H1 (cell line): ENCODE measurements at regions not wholly inside any gene's neighbourhood (a gene's known extent, or its start where the extent isn't known, plus 50 kb on each side); places are given as distances from the start of the nearest gene placed in this dataset.

Experiments used
- CTCF ChIA-PET: fragments of 300-600 bp; sonication (Branson Sonifier 250); formaldehyde crosslinking; loops from one replicate; lab custom pipeline; 2021; ENCODE audit not compliant: partially characterized antibody; lab: Charles Lee
- POLR2A ChIA-PET: fragments of 300-600 bp; sonication (Branson Sonifier 250); formaldehyde crosslinking; loops from one replicate; lab custom pipeline; 2021; ENCODE audit warnings: inconsistent platforms; ENCODE audit not compliant: partially characterized antibody; lab: Charles Lee
- DNase-seq, 2 experiments: peaks; one replicate each; pipeline versions ENCODE4 v3.0.0 to v3.0.0-alpha.2; 2010 to 2022; ENCODE audit warnings: low spot score in 2 of 2, low read depth in 1 of 2, mixed read lengths in 1 of 2
- FAIRE-seq: peaks from 2 replicates; lab custom pipeline; 2011; peaks lifted over from hg19 to GRCh38; lab: Jason Lieb, UNC
- H2AFZ ChIP-seq: 2 replicates; pipeline ENCODE4 v1.8.1; 2012; ENCODE audit warnings: low read length, inconsistent platforms
- H2AK5ac ChIP-seq: 2 replicates; pipeline ENCODE4 v1.6.1; 2013; ENCODE audit warnings: low read depth, low read length
- H2BK120ac ChIP-seq: replicated peaks from 2 replicates; pipeline ENCODE3; 2013; ENCODE audit warnings: low read depth, low read length, inconsistent platforms
- H2BK12ac ChIP-seq: 2 replicates; pipeline ENCODE4 v1.6.1; 2013; ENCODE audit warnings: low read depth, low read length
- H2BK15ac ChIP-seq: 2 replicates; pipeline ENCODE4 v1.6.1; 2013; ENCODE audit warnings: low read length
- H2BK20ac ChIP-seq: 2 replicates; pipeline ENCODE4 v1.6.1; 2013; ENCODE audit warnings: low read length
- H2BK5ac ChIP-seq: 2 replicates; pipeline ENCODE4 v1.6.1; 2013; ENCODE audit warnings: low read depth, low read length
- H3K14ac ChIP-seq: 2 replicates; pipeline ENCODE4 v1.6.1; 2013; ENCODE audit warnings: inconsistent platforms; ENCODE audit not compliant: insufficient read length
- H3K18ac ChIP-seq: 2 replicates; pipeline ENCODE4 v1.6.1; 2013; ENCODE audit warnings: low read length; ENCODE audit errors: extremely low read depth
- H3K23ac ChIP-seq: 2 replicates; pipeline ENCODE4 v1.6.1; 2013; ENCODE audit warnings: inconsistent platforms; ENCODE audit not compliant: insufficient read length
- H3K23me2 ChIP-seq: 2 replicates; pipeline ENCODE4 v1.6.1; 2013; ENCODE audit warnings: low read depth, low read length
- H3K27ac ChIP-seq: 2 replicates; pipeline ENCODE4 v1.6.1; 2011; ENCODE audit warnings: low read depth, low read length, inconsistent platforms
- H3K27me3 ChIP-seq, 4 experiments: replicated peaks in 1 of 4; 1 replicate in 1 of 4; 2 replicates in 3 of 4; pipeline versions ENCODE4 v1.6.1 to v1.8.1; 2011 to 2013; ENCODE audit warnings: low read length in 3 of 4, mild to moderate bottlenecking in 3 of 4, inconsistent platforms in 2 of 4, mixed read lengths in 2 of 4, moderate library complexity in 1 of 4; ENCODE audit not compliant: control insufficient read depth in 3 of 4, insufficient read depth in 3 of 4; ENCODE audit errors: extremely low read depth in 1 of 4
- H3K36me3 ChIP-seq, 4 experiments: 2 replicates each; pipeline versions ENCODE4 v1.6.1 to v1.8.1; 2011 to 2013; ENCODE audit warnings: mild to moderate bottlenecking in 4 of 4, low read length in 3 of 4, moderate library complexity in 2 of 4, control low read depth in 1 of 4, inconsistent platforms in 1 of 4; ENCODE audit not compliant: insufficient read depth in 4 of 4, control insufficient read depth in 2 of 4
- H3K4ac ChIP-seq: replicated peaks from 2 replicates; pipeline ENCODE3; 2013; ENCODE audit warnings: low read length, low read depth, mixed read lengths, inconsistent platforms; ENCODE audit not compliant: insufficient read length
- H3K4me1 ChIP-seq, 4 experiments: replicated peaks in 1 of 4; 1 replicate in 1 of 4; 2 replicates in 3 of 4; pipeline versions ENCODE4 v1.6.1 to v1.8.1; 2011 to 2013; ENCODE audit warnings: low read length in 3 of 4, inconsistent platforms in 2 of 4, mixed read lengths in 1 of 4; ENCODE audit not compliant: insufficient read depth in 4 of 4, control insufficient read depth in 3 of 4
- H3K4me2 ChIP-seq, 2 experiments: 2 replicates each; pipeline versions ENCODE4 v1.6.1 to v1.8.1; 2011 to 2013; ENCODE audit warnings: low read depth in 2 of 2, low read length in 2 of 2, control low read depth in 1 of 2, inconsistent platforms in 1 of 2, mild to moderate bottlenecking in 1 of 2; ENCODE audit not compliant: insufficient read depth in 1 of 2
- H3K4me3 ChIP-seq, 4 experiments: fragments of 200-600, 300-600 bp in 1 of 4; sonication (generic), shearing (Covaris generic), sonication (Bioruptor Twin) in 1 of 4; 2 replicates each; pipeline versions ENCODE4 v1.5.1 to v1.8.1; 2011 to 2016; ENCODE audit warnings: low read length in 4 of 4, low read depth in 3 of 4, control low read depth in 2 of 4, inconsistent platforms in 2 of 4, mild to moderate bottlenecking in 2 of 4, mixed read lengths in 1 of 4, moderate library complexity in 1 of 4; ENCODE audit not compliant: insufficient read depth in 2 of 4; ENCODE audit errors: extremely low read depth in 1 of 4
- H3K56ac ChIP-seq: replicated peaks from 2 replicates; pipeline ENCODE3; 2013; ENCODE audit warnings: low read depth, mild to moderate bottlenecking, mixed read lengths, low read length, inconsistent platforms; ENCODE audit not compliant: insufficient read length
- H3K79me1 ChIP-seq: 2 replicates; pipeline ENCODE4 v1.6.1; 2013; ENCODE audit warnings: low read depth, low read length, control low read depth
- H3K79me2 ChIP-seq, 2 experiments: 2 replicates each; pipeline versions ENCODE4 v1.6.1 to v1.8.1; 2012 to 2013; ENCODE audit warnings: low read length in 2 of 2, mild to moderate bottlenecking in 2 of 2, inconsistent platforms in 1 of 2; ENCODE audit not compliant: insufficient read depth in 2 of 2, control insufficient read depth in 1 of 2
- H3K9ac ChIP-seq, 4 experiments: replicated peaks in 1 of 4; 1 replicate in 1 of 4; 2 replicates in 3 of 4; pipeline versions ENCODE4 v1.6.1 to v1.8.1; 2011 to 2013; ENCODE audit warnings: low read depth in 3 of 4, low read length in 3 of 4, control low read depth in 2 of 4, mild to moderate bottlenecking in 2 of 4, moderate library complexity in 2 of 4, inconsistent platforms in 1 of 4; ENCODE audit errors: extremely low read depth in 1 of 4
- H3K9me3 ChIP-seq, 2 experiments: 2 replicates each; pipeline versions ENCODE4 v1.6.1 to v1.8.1; 2012 to 2013; ENCODE audit warnings: mild to moderate bottlenecking in 2 of 2, moderate library complexity in 2 of 2, control low read depth in 1 of 2, inconsistent platforms in 1 of 2, low read depth in 1 of 2, low read length in 1 of 2, mixed read lengths in 1 of 2; ENCODE audit not compliant: insufficient read depth in 2 of 2
- H4K20me1 ChIP-seq, 2 experiments: replicated peaks in 1 of 2; 2 replicates each; pipeline versions ENCODE3 to v1.8.1; 2011 to 2013; ENCODE audit warnings: inconsistent platforms in 2 of 2, low read length in 2 of 2, mild to moderate bottlenecking in 1 of 2; ENCODE audit not compliant: insufficient read depth in 2 of 2, control insufficient read depth in 1 of 2
- H4K5ac ChIP-seq: 2 replicates; pipeline ENCODE4 v1.6.1; 2013; ENCODE audit warnings: low read length, low read depth, mixed read lengths, inconsistent platforms; ENCODE audit not compliant: insufficient read length
- H4K8ac ChIP-seq: 2 replicates; pipeline ENCODE4 v1.8.0; 2013; ENCODE audit warnings: mild to moderate bottlenecking, moderate library complexity, low read length, inconsistent platforms; ENCODE audit not compliant: insufficient read depth; ENCODE audit errors: extremely low read depth
- H4K91ac ChIP-seq: replicated peaks from 2 replicates; pipeline ENCODE3; 2013; ENCODE audit warnings: low read length, mixed read lengths, inconsistent platforms; ENCODE audit not compliant: insufficient read length
- JUN ChIP-seq: IDR thresholded peaks from 2 replicates; pipeline ENCODE4 v1.6.1; 2011; ENCODE audit warnings: low read depth, mild to moderate bottlenecking, improper control_type of control experiment, low read length
- MAFK ChIP-seq: IDR thresholded peaks from 2 replicates; pipeline ENCODE4 v1.6.1; 2012; ENCODE audit warnings: low read depth, mild to moderate bottlenecking, improper control_type of control experiment, low read length
- RNF2 ChIP-seq: fragments of 200-900, 300-1000 bp; sonication (generic); IDR thresholded peaks from 2 replicates; pipeline ENCODE4 v1.7.1; 2016; ENCODE audit warnings: borderline replicate concordance, low read depth, mild to moderate bottlenecking, antibody characterized with exemption, low read length; ENCODE audit not compliant: poor library complexity, severe bottlenecking; ENCODE audit errors: missing control alignments
- SAP30 ChIP-seq: fragments of 300-600 bp; sonication (generic); IDR thresholded peaks from 2 replicates; pipeline ENCODE4 v1.7.1; 2012; ENCODE audit warnings: low read length, moderate library complexity, mild to moderate bottlenecking, inconsistent platforms; ENCODE audit not compliant: insufficient read depth, insufficient replicate concordance
- SP2 ChIP-seq: IDR thresholded peaks from 2 replicates; pipeline ENCODE4 v1.6.1; 2012; ENCODE audit warnings: mild to moderate bottlenecking, low read length, inconsistent platforms
- WGBS, 2 experiments: shearing (Covaris generic) in 1 of 2; methylation state at CpG; one replicate each; pipeline versions ENCODE4 v1.1.6 to v1.1.7; 2013 to 2015; ENCODE audit warnings: low lambda C conversion rate in 2 of 2, mixed read lengths in 2 of 2, inconsistent platforms in 1 of 2, low coverage in 1 of 2, missing lambda C conversion rate in 1 of 2; ENCODE audit not compliant: insufficient replicate concordance in 2 of 2, insufficient coverage in 1 of 2, insufficient read length in 1 of 2; ENCODE audit errors: extremely low coverage in 1 of 2, missing lambda C conversion rate in 1 of 2; 5-methylcytosine and 5-hydroxymethylcytosine counted together
- TF ChIP-seq, protein P1 (sequence below): IDR thresholded peaks from 2 replicates; pipeline ENCODE4 v1.6.1; 2011; ENCODE audit warnings: low read length, improper control_type of control experiment

- no peak for DNase-seq
- no peak overlapping the region for H3K4me3 ChIP-seq
- no peak overlapping the region for H4K91ac ChIP-seq
- no peaks in the 10 kb centered on the region for H3K79me1 ChIP-seq
- H2BK15ac ChIP-seq, result no peak overlapping the region
- H3K4me2 ChIP-seq, result no peak overlapping the region
- H3K9ac ChIP-seq, result no peak overlapping the region
- no peak for FAIRE-seq
- no peak overlapping the region for H2AK5ac ChIP-seq
- no peak overlapping the region for H3K14ac ChIP-seq
- no peak for TF ChIP-seq JUN
- TF ChIP-seq RNF2, result no peak
- no peak for TF ChIP-seq MAFK
- TF ChIP-seq, protein P1, sequence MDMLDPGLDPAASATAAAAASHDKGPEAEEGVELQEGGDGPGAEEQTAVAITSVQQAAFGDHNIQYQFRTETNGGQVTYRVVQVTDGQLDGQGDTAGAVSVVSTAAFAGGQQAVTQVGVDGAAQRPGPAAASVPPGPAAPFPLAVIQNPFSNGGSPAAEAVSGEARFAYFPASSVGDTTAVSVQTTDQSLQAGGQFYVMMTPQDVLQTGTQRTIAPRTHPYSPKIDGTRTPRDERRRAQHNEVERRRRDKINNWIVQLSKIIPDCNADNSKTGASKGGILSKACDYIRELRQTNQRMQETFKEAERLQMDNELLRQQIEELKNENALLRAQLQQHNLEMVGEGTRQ, result no peak
- TF ChIP-seq SP2, result no peak
- no peak for TF ChIP-seq SAP30
- TF ChIP-seq, all 59 proteins: peak for 0
- H3K23me2 ChIP-seq, result no peaks in the 10 kb centered on the region
- no peak overlapping the region for H2BK120ac ChIP-seq
- H2BK5ac ChIP-seq, result no peak overlapping the region
- no peak overlapping the region for H3K23ac ChIP-seq
- no peaks in the 10 kb centered on the region for H3K4me1 ChIP-seq
- H3K27ac ChIP-seq, result no peak overlapping the region
- POLR2A ChIA-PET, result no interaction called here
- H3K36me3 ChIP-seq, result no peaks in the 10 kb centered on the region
- H4K8ac ChIP-seq, result no peak overlapping the region
- no peak overlapping the region for H2BK20ac ChIP-seq
- no peaks in the 10 kb centered on the region for H3K79me2 ChIP-seq
- H3K56ac ChIP-seq, result no peak overlapping the region
- H4K20me1 ChIP-seq, result no peaks in the 10 kb centered on the region
- H3K4ac ChIP-seq, result no peak overlapping the region
- 91% methylated on average over 2 of the region's 2 CpGs; no CpG with 5 or more reads in 1 of the 2 experiments for WGBS, 2 experiments
- no peak overlapping the region for H4K5ac ChIP-seq
- no peaks in the 10 kb centered on the region for H3K27me3 ChIP-seq
- no peaks in the 10 kb centered on the region for H3K9me3 ChIP-seq
- H3K18ac ChIP-seq, result no peak overlapping the region
- 0 out of 2 replicates have a peak overlapping the region, but pooled peaks have one; percentile 9 for H2AFZ ChIP-seq
- CTCF ChIA-PET, result interaction anchor here (1.0 kb wide), 1 partner anchor 110 kb away, joined by 3 read pairs; no protein-coding TSS in a partner anchor
- H2BK12ac ChIP-seq, result no peak overlapping the region
Observed at GRCh38 chr14:85088192-85088591, 441.8 kb upstream of the FLRT2 start.
